ENCODE measurements at regions not wholly inside any gene's neighbourhood (a gene's known extent, or its start where the extent isn't known, plus 50 kb on each side); places are given as distances from the start of the nearest gene placed in this dataset.

DNA sequence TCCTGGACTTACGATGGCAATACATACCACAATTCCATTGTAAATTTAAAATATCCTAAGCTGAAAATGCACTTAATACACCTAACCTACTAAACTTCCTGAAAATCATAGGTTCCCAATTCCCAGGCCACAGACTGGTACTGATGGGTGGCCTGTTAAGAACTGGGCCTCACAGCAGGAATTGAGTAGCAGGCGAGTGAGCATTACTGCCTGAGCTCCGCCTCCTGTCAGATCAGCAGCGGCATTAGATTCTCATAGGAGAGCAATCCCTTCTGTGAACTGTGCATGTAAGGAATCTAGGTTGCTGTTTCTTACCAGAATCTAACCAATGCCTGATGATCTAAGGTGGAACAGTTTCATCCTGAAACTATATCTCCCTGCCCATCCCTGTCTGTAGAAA, 1670.2 kb upstream of the PCDH20 start:
- ChIA-PET POLR2A (no interaction called here), CTCF (no interaction called here)
- TF ChIP-seq FOS (IDR thresholded peaks at IDR 0.05; ENCODE audit: borderline replicate concordance, insufficient read depth, low read length) (no peak), EZH2 (IDR thresholded peaks at IDR 0.05; ENCODE audit: borderline replicate concordance, low read depth, low read length, severe bottlenecking) (no peak), MYC (IDR thresholded peaks at IDR 0.05; ENCODE audit: low read depth, low read length) (no peak), JUN (IDR thresholded peaks at IDR 0.05; ENCODE audit: borderline replicate concordance, insufficient read depth, insufficient read length, low read depth) (no peak), POLR2A (IDR thresholded peaks at IDR 0.05; ENCODE audit: low read depth, low read length) (no peak)
- TF ChIP-seq, protein P1, sequence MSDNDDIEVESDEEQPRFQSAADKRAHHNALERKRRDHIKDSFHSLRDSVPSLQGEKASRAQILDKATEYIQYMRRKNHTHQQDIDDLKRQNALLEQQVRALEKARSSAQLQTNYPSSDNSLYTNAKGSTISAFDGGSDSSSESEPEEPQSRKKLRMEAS (IDR thresholded peaks at IDR 0.05; ENCODE audit: insufficient read depth, insufficient read length), result no peak
- TF ChIP-seq, protein P2, sequence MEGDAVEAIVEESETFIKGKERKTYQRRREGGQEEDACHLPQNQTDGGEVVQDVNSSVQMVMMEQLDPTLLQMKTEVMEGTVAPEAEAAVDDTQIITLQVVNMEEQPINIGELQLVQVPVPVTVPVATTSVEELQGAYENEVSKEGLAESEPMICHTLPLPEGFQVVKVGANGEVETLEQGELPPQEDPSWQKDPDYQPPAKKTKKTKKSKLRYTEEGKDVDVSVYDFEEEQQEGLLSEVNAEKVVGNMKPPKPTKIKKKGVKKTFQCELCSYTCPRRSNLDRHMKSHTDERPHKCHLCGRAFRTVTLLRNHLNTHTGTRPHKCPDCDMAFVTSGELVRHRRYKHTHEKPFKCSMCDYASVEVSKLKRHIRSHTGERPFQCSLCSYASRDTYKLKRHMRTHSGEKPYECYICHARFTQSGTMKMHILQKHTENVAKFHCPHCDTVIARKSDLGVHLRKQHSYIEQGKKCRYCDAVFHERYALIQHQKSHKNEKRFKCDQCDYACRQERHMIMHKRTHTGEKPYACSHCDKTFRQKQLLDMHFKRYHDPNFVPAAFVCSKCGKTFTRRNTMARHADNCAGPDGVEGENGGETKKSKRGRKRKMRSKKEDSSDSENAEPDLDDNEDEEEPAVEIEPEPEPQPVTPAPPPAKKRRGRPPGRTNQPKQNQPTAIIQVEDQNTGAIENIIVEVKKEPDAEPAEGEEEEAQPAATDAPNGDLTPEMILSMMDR (IDR thresholded peaks at IDR 0.05; ENCODE audit: extremely low read depth in 1 of 2, insufficient read depth in 1 of 2, low read depth in 1 of 2, low read length in 2 of 2), result no peak
- Histone ChIP-seq H4K20me1 (replicated peaks; ENCODE audit: control insufficient read depth, extremely low read depth, insufficient read depth, low read length) (no peaks in the 10 kb centered on the region), H3K4me2 (ENCODE audit: insufficient read depth, low read length) (no peak overlapping the region), H2AFZ (ENCODE audit: low read depth, low read length) (no peak overlapping the region), H3K36me3 (ENCODE audit: control insufficient read depth in 2 of 2, extremely low read depth in 1 of 2, insufficient read depth in 2 of 2, low read length in 2 of 2) (no peaks in the 10 kb centered on the region), H3K9ac (replicated peaks; ENCODE audit: extremely low read depth, insufficient read depth, low read length) (no peak overlapping the region), H3K9me1 (replicated peaks; ENCODE audit: control insufficient read depth, extremely low read depth, insufficient read depth, low read length) (no peaks in the 10 kb centered on the region), H3K4me1 (ENCODE audit: control insufficient read depth, extremely low read depth, insufficient read depth, low read length) (no peaks in the 10 kb centered on the region), H3K27ac (ENCODE audit: insufficient read depth, low read depth, low read length) (no peak overlapping the region), H3K9me3 (replicated peaks; ENCODE audit: control insufficient read depth, insufficient read depth, low read length) (no peaks in the 10 kb centered on the region), H3K27me3 (ENCODE audit: control insufficient read depth in 2 of 2, insufficient read depth in 2 of 2, low read length in 2 of 2) (no peaks in the 10 kb centered on the region), H3K4me3 (replicated peaks in 1 of 3; ENCODE audit: insufficient read depth in 1 of 3, low read depth in 1 of 3, low read length in 3 of 3) (no peak overlapping the region), H3K79me2 (ENCODE audit: control insufficient read depth, insufficient read depth, low read length) (no peaks in the 10 kb centered on the region)
- intact Hi-C loops (cut with micrococcal nuclease) (no loop called here), dilution Hi-C loops (cut with MboI; ENCODE audit: extremely low pct_ligation_motif_present, low sequenced_read_pairs) (no loop called here)
- FAIRE-seq, result no peak
- DNase-seq (ENCODE audit: low read depth, low spot score), result no peak
- BruUV-seq (replicated peaks), result no TSS peak

All from endothelial cell of umbilical vein (primary cell).